ENCODE measurements at regions not wholly inside any gene's neighbourhood (a gene's known extent, or its start where the extent isn't known, plus 50 kb on each side); places are given as distances from the start of the nearest gene placed in this dataset.

DNA sequence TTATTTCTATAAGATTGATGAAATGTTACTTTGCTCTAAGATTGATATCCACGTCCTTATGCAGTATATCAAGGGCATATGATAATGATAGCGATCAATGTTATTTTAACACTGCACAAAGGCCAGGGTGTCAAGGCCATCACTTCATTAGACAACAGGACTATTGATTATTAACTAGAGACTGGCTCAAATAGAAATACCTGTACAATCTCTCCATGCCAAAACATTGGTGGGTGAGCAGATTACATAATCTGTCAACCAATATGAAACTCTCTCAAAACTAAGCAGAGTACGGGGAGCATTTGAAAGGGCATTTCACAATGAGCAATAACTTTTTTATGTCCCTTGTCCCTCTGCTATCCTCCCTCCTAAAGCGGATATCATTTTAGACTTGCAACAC lies 566.5 kb upstream of the PKN2 start:
- no peaks in the 10 kb centered on the region for H3K9me3 ChIP-seq
- intact Hi-C loops (cut with micrococcal nuclease; ENCODE audit: unreplicated experiment): no loop called here
- BruUV-seq (replicated peaks): no TSS peak
- TF ChIP-seq, protein P1, sequence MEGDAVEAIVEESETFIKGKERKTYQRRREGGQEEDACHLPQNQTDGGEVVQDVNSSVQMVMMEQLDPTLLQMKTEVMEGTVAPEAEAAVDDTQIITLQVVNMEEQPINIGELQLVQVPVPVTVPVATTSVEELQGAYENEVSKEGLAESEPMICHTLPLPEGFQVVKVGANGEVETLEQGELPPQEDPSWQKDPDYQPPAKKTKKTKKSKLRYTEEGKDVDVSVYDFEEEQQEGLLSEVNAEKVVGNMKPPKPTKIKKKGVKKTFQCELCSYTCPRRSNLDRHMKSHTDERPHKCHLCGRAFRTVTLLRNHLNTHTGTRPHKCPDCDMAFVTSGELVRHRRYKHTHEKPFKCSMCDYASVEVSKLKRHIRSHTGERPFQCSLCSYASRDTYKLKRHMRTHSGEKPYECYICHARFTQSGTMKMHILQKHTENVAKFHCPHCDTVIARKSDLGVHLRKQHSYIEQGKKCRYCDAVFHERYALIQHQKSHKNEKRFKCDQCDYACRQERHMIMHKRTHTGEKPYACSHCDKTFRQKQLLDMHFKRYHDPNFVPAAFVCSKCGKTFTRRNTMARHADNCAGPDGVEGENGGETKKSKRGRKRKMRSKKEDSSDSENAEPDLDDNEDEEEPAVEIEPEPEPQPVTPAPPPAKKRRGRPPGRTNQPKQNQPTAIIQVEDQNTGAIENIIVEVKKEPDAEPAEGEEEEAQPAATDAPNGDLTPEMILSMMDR (IDR thresholded peaks at IDR 0.05; ENCODE audit: insufficient read depth in 1 of 2, low read depth in 1 of 2, low read length in 1 of 2, severe bottlenecking in 1 of 2, unreplicated experiment in 1 of 2): no peak
- H3K36me3 Mint-ChIP-seq (ENCODE audit: insufficient read depth, unreplicated experiment): no peaks in the 10 kb centered on the region
- no peaks in the 10 kb centered on the region for H3K27me3 ChIP-seq (replicated peaks; ENCODE audit: control insufficient read depth, insufficient read depth, low read length)
- no peaks in the 10 kb centered on the region for H3K36me3 ChIP-seq (ENCODE audit: control insufficient read depth, insufficient read depth, low read length)
- H3K4me3 ChIP-seq (ENCODE audit: low read depth, low read length): no peak overlapping the region
- H3K27ac Mint-ChIP-seq (ENCODE audit: unreplicated experiment): no peak overlapping the region
- H3K4me1 Mint-ChIP-seq (ENCODE audit: low read depth, unreplicated experiment): no peaks in the 10 kb centered on the region
- DNase-seq: no peak
- no peaks in the 10 kb centered on the region for H3K4me1 ChIP-seq
- CTCF ChIA-PET: no interaction called here
- no peaks in the 10 kb centered on the region for H3K27me3 Mint-ChIP-seq (ENCODE audit: insufficient read depth, unreplicated experiment)
- POLR2A ChIA-PET: no interaction called here
- H3K9me3 Mint-ChIP-seq (ENCODE audit: unreplicated experiment): no peaks in the 10 kb centered on the region
- H3K4me3 Mint-ChIP-seq (ENCODE audit: unreplicated experiment): no peak overlapping the region

DNA sequence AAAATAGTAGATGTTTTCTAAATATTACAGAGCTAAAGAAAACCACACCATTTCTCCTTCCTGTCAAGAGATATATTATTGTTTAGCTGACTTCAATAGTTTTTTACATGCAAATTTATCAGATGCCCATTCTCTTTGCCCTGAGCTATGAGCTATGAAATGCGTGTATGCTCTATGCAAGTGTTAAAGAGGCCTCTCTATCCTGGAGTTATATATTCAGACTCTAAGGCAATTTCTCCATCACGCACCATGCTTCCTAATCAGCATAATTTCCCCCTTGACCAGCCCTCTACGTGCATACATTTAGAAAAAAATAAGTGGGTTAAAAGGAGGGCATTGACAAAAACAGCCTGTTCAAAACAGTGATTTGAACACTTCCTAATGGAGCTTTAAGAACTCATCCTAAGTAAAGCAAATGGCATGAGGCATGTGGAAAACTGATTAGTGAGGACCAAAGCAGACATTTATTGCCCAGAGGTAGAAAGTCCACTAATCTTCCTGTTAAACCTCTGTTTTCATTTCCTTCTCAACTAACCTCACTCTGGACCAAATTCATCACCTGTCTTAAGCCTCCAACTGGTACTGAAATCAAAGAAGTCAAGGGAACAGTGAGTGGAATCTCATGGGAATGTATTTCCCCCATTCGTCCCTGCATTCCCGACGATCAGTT lies 565.8 kb upstream of the PKN2 start:
- CTCF ChIA-PET: no interaction called here

DNA sequence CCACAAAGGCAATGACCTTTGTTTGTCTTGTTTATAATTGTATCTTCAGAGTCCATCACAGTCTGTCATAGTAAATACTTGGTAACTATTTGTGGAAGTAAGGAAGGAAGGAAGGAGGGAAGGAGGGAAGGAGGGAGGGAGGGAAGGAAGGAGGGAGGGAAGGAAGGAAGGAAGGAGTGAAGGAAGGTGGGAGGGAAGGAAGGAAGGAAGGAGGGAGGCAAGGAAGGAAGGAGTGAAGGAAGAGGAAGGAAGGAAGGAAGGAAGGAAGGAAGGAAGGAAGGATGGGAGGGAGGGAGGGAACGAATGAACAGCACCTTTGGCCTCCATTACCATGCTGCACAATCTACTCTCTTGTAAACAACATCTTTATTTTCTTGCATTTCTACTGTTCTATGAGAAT lies 559.5 kb upstream of the PKN2 start:
- no peaks in the 10 kb centered on the region for H3K4me1 Mint-ChIP-seq (ENCODE audit: low read depth, unreplicated experiment)
- no peaks in the 10 kb centered on the region for H3K36me3 Mint-ChIP-seq (ENCODE audit: insufficient read depth, unreplicated experiment)
- POLR2A ChIA-PET: no interaction called here
- Histone ChIP-seq H3K36me3 (ENCODE audit: control insufficient read depth, insufficient read depth, low read length) (no peaks in the 10 kb centered on the region), H3K27me3 (replicated peaks; ENCODE audit: control insufficient read depth, insufficient read depth, low read length) (no peaks in the 10 kb centered on the region), H3K9me3 (no peaks in the 10 kb centered on the region), H3K4me3 (ENCODE audit: low read depth, low read length) (no peak overlapping the region), H3K4me1 (0 out of 2 replicates have a peak, but pooled peaks cover 4% of the 10 kb centered on the region)
- no TSS peak for BruUV-seq (replicated peaks)
- H3K27me3 Mint-ChIP-seq (ENCODE audit: insufficient read depth, unreplicated experiment): no peaks in the 10 kb centered on the region
- no peak overlapping the region for H3K27ac Mint-ChIP-seq (ENCODE audit: unreplicated experiment)
- CTCF ChIA-PET: no interaction called here
- TF ChIP-seq, protein P1 (IDR thresholded peaks at IDR 0.05; ENCODE audit: insufficient read depth in 1 of 2, low read depth in 1 of 2, low read length in 1 of 2, severe bottlenecking in 1 of 2, unreplicated experiment in 1 of 2): no peak
- H3K4me3 Mint-ChIP-seq (ENCODE audit: unreplicated experiment): no peak overlapping the region
- intact Hi-C loops (cut with micrococcal nuclease; ENCODE audit: unreplicated experiment): no loop called here
- DNase-seq: no peak
- no peaks in the 10 kb centered on the region for H3K9me3 Mint-ChIP-seq (ENCODE audit: unreplicated experiment)

More for the DNA sequence above, 565.8 kb upstream of the PKN2 start:
- H3K4me3 Mint-ChIP-seq (ENCODE audit: unreplicated experiment): no peak overlapping the region
- H3K36me3 Mint-ChIP-seq (ENCODE audit: insufficient read depth, unreplicated experiment): no peaks in the 10 kb centered on the region
- H3K4me3 ChIP-seq (ENCODE audit: low read depth, low read length): no peak overlapping the region
- H3K4me1 Mint-ChIP-seq (ENCODE audit: low read depth, unreplicated experiment): no peaks in the 10 kb centered on the region
- no TSS peak for BruUV-seq (replicated peaks)
- TF ChIP-seq, protein P1 (IDR thresholded peaks at IDR 0.05; ENCODE audit: insufficient read depth in 1 of 2, low read depth in 1 of 2, low read length in 1 of 2, severe bottlenecking in 1 of 2, unreplicated experiment in 1 of 2): no peak
- H3K9me3 Mint-ChIP-seq (ENCODE audit: unreplicated experiment): no peaks in the 10 kb centered on the region
- no peaks in the 10 kb centered on the region for H3K27me3 ChIP-seq (replicated peaks; ENCODE audit: control insufficient read depth, insufficient read depth, low read length)
- H3K4me1 ChIP-seq: no peaks in the 10 kb centered on the region
- no peaks in the 10 kb centered on the region for H3K36me3 ChIP-seq (ENCODE audit: control insufficient read depth, insufficient read depth, low read length)
- intact Hi-C loops (cut with micrococcal nuclease; ENCODE audit: unreplicated experiment): no loop called here
- H3K27ac Mint-ChIP-seq (ENCODE audit: unreplicated experiment): no peak overlapping the region
- no peaks in the 10 kb centered on the region for H3K9me3 ChIP-seq
- POLR2A ChIA-PET: no interaction called here
- H3K27me3 Mint-ChIP-seq (ENCODE audit: insufficient read depth, unreplicated experiment): no peaks in the 10 kb centered on the region
- DNase-seq: no peak

Data from Caco-2 (cell line).